AG09319 (cell line): ENCODE measurements at regions not wholly inside any gene's neighbourhood (a gene's known extent, or its start where the extent isn't known, plus 50 kb on each side); places are given as distances from the start of the nearest gene placed in this dataset.

Experiments used
- DNase-seq: peaks from one replicate; pipeline ENCODE4 v3.0.0-alpha.2; 2010; ENCODE audit warnings: low read depth; ENCODE audit errors: extremely low read depth
- TF ChIP-seq, protein P1 (sequence below): IDR thresholded peaks from 2 replicates; pipeline ENCODE4 v1.5.1; 2011; ENCODE audit warnings: low read depth, mild to moderate bottlenecking, inconsistent platforms, low read length, moderate library complexity

DNA sequence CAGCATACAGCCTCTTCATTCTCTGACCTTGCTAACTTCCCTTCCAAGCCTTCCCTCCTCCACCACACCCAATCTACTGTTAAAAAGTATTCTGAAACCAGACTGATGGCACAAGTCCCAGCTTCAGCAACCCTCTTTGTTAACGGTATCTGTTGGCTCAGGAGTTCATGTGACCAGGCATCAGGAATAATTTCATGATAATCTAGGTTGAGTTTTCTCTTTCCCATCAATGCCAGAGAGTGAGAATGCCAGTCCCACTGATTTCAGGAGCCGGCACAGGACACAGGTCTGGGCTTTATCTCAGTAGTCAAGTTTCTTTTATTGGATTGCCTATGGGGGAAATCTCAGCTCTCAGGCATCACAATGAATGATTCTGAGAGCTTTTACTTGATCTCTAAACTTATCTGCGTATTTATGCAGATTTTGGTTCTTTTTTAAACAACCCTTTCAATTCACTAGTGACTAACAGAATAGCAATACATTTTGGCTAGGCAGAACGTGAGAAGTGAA lies 231.0 kb upstream of the LYZL1 start:
- no peak for DNase-seq
- TF ChIP-seq, protein P1, sequence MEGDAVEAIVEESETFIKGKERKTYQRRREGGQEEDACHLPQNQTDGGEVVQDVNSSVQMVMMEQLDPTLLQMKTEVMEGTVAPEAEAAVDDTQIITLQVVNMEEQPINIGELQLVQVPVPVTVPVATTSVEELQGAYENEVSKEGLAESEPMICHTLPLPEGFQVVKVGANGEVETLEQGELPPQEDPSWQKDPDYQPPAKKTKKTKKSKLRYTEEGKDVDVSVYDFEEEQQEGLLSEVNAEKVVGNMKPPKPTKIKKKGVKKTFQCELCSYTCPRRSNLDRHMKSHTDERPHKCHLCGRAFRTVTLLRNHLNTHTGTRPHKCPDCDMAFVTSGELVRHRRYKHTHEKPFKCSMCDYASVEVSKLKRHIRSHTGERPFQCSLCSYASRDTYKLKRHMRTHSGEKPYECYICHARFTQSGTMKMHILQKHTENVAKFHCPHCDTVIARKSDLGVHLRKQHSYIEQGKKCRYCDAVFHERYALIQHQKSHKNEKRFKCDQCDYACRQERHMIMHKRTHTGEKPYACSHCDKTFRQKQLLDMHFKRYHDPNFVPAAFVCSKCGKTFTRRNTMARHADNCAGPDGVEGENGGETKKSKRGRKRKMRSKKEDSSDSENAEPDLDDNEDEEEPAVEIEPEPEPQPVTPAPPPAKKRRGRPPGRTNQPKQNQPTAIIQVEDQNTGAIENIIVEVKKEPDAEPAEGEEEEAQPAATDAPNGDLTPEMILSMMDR, result no peak

DNA sequence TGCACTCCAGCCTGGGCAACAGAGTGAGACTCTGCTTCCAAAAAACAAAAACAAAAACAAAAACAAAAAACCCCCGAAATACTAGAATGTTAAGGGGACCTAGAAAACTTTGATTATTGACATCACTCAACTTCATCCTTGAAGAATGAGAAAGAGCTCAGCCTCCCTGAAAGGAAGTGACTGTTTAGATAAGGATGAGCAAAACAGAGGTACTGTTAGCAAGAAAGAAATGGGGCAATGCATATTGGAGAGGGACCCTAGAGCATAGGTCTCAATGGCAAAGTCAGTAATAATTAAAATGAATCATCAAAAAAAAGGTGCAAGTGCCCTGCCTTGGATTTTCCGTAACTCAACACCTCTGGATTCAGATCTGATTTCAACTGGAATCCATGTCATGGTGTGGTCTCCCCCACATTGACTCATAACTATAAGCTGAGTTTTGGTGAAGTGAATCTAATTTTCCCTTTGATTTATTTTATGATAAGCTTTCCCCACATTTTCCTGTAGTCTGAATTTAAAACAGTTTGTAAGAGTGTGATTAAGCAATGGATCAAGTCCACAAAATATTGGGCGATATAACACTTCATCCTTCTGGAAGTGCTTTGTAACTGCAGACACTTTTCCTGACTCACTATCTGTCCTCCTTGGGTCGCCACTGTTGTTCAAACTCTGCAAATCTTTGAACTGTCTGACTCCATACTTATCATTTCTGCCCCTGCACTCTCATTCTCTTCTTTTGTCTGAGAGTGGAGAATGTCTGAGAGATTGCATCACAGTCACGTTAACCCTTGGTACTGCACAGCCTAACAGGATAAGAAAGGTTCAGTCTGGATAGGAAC lies 224.8 kb upstream of the LYZL1 start:
- no peak for DNase-seq
- TF ChIP-seq, protein P1, result no peak

DNA sequence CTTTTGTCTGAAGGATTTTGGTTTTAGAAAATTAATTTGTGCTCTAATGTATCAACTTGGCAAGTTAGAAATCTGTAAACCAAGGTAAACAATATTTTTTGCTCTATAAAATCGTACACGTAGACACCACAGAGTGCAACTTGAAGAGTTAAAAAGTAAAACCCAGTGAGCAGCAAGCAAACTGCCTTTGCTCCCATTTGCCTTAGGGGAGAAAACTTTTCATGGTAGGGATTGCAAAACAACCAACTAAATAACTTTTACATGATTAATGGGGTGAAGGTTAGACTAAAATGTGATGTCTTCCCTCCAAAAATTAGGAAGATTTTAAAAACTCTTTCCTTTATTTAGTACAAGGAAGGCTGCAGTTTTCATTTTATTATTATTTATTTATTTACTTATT lies 224.2 kb upstream of the LYZL1 start:
- TF ChIP-seq, protein P1, result no peak
- DNase-seq, result no peak

DNA sequence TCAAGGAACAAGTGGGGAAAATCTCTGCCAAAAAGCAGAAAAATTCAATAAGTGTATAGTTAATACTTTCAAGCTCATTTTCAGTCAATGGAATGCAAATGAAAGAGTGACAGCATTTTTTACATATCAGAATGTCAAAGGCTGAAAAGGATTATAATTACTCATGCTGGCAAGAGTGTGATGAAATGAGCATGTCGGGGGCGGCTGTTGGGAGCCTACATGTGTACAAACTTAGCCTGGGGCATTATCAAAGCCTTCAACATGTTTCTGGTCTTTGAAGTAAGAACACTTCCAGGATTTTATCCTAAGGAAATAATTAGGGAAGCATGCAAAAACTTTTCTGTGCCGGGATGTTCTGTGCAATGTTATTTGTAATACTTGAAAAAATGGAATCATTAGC lies 221.7 kb upstream of the LYZL1 start:
- TF ChIP-seq, protein P1, result no peak
- peak; percentile 7 for DNase-seq

DNA sequence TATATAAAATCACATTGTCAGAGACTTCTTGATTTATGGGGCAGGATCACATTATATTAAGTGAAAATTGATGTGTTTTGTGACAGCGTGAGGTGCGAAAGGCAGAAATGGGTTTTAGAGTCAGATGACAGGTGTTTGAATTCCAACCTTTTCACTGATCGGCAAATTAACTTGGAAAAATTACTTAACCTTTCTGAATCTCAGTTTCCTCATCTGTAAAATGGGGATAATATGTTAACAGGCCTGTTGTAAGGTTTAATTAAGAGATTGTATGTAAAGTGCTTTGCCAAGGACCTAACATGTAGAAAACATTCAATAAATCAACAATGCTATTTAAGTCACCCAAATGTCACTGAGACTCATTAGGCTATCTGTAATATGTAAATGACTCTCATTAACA lies 221.2 kb upstream of the LYZL1 start:
- DNase-seq, result no peak
- TF ChIP-seq, protein P1, result no peak

DNA sequence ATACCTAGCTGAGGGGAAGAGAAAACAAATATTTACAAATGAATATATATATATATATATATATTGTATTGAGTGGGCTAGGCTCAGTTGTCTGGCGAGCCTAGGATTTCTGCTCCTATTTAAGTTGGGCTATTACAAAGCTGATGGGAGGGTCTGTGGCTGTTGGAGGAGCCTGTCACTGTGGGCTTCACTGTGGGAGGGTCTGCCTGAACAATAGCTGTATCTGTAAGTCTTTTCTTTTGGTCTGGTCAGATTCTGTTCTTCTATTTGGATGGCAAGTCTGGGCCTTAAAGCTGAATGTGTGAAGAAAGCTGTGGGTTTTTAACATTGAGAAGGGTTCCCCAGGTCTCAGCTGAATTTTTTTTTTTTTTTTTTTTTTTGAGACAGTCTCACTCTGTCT lies 220.6 kb upstream of the LYZL1 start:
- no peak for DNase-seq
- TF ChIP-seq, protein P1, result no peak

DNA sequence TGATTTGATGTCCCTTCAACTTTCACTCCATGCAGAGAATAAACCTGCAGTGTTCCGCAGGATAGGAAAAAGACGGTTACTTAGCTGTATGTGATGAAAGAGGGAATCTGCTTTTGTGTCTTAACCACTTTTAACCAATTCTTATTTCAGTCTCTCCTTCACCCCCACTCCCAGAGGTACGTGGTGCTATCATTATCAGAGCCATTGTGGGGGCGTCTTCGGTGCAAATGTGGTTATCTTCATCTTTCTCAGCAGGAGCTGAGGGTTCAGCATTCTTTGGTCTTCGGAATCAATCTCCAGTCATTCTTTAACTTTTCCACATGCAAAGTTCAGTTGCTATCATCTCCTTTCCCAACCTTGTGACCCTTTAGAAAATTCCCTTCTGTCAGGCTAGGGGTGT lies 219.9 kb upstream of the LYZL1 start:
- DNase-seq, result no peak
- TF ChIP-seq, protein P1, result no peak
